Ishikawa (cell line): ENCODE measurements at regions not wholly inside any gene's neighbourhood (a gene's known extent, or its start where the extent isn't known, plus 50 kb on each side); places are given as distances from the start of the nearest gene placed in this dataset.

Source experiments
- CEBPB ChIP-seq: IDR thresholded peaks from 2 replicates; pipeline ENCODE4 v1.6.1; 2012
- CREB1 ChIP-seq: IDR thresholded peaks from 2 replicates; pipeline ENCODE4 v1.6.1; 2012; ENCODE audit warnings: low read depth
- EGR1 ChIP-seq: IDR thresholded peaks from 2 replicates; pipeline ENCODE4 v1.6.1; 2012
- EP300 ChIP-seq: IDR thresholded peaks from 2 replicates; pipeline ENCODE4 v1.6.1; 2012; ENCODE audit warnings: borderline replicate concordance
- FOXM1 ChIP-seq: IDR thresholded peaks from 2 replicates; pipeline ENCODE4 v1.6.1; 2012; ENCODE audit warnings: low read depth, borderline replicate concordance
- NFIC ChIP-seq: IDR thresholded peaks from 2 replicates; pipeline ENCODE4 v1.6.1; 2012
- RAD21 ChIP-seq: IDR thresholded peaks from 2 replicates; pipeline ENCODE4 v1.6.1; 2012; ENCODE audit warnings: low read depth
- TAF1 ChIP-seq: IDR thresholded peaks from 2 replicates; pipeline ENCODE4 v1.6.1; 2012; ENCODE audit warnings: low read depth, mild to moderate bottlenecking
- TCF12 ChIP-seq: IDR thresholded peaks from 2 replicates; pipeline ENCODE4 v1.6.1; 2012; ENCODE audit warnings: low read depth
- TEAD4 ChIP-seq: IDR thresholded peaks from 2 replicates; pipeline ENCODE4 v1.6.1; 2012
- YY1 ChIP-seq: IDR thresholded peaks from 2 replicates; pipeline ENCODE4 v1.6.1; 2012; ENCODE audit warnings: low read depth
- ZBTB7A ChIP-seq: IDR thresholded peaks from 2 replicates; pipeline ENCODE4 v1.6.1; 2012; ENCODE audit warnings: low read depth
- TF ChIP-seq, protein P1 (sequence below): IDR thresholded peaks from 2 replicates; pipeline ENCODE4 v1.6.1; 2012
- TF ChIP-seq, protein P2 (sequence below): IDR thresholded peaks from 2 replicates; pipeline ENCODE4 v1.6.1; 2012; ENCODE audit warnings: low read depth, mild to moderate bottlenecking

DNA sequence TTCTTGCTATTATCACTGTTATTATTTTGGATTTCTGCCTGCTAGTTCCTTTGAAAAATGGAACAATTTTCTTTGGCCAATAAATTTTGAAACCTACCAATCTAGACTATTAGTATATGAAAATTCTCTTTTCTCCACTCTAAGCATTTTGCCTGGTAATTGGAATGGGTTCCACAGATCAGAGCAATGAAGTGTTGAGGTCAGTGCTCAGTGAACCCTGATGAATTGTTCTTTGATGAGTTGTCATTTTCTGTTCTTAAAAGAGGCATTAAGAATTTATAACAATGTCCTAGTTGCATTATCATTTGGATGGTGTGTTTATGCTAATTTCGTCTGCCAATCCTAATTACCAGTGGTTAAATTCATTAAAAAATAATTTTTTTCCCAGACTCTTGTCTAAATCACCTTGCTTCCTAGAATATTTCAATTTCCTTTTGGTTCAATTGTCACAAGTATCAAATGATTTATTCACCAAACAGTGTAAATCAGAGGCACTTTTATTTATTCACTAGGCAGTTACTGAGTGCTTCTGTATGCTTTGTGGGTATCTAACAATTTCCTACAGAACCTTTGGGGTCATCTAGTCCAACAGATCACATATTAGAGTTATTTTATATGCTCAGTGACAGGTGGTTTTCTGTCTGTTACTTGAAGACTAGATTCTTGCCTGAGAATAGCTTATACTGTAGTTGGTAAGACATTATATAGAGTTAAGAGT, 239.0 kb downstream of the DNAJB9 start:
- TF ChIP-seq TEAD4 (no peak), EP300 (no peak), RAD21 (no peak), YY1 (no peak), NFIC (no peak), CREB1 (no peak), CEBPB (no peak), TAF1 (no peak), EGR1 (no peak), ZBTB7A (no peak), TCF12 (no peak), FOXM1 (no peak)
- TF ChIP-seq, protein P1, sequence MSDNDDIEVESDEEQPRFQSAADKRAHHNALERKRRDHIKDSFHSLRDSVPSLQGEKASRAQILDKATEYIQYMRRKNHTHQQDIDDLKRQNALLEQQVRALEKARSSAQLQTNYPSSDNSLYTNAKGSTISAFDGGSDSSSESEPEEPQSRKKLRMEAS = no peak
- TF ChIP-seq, protein P2, sequence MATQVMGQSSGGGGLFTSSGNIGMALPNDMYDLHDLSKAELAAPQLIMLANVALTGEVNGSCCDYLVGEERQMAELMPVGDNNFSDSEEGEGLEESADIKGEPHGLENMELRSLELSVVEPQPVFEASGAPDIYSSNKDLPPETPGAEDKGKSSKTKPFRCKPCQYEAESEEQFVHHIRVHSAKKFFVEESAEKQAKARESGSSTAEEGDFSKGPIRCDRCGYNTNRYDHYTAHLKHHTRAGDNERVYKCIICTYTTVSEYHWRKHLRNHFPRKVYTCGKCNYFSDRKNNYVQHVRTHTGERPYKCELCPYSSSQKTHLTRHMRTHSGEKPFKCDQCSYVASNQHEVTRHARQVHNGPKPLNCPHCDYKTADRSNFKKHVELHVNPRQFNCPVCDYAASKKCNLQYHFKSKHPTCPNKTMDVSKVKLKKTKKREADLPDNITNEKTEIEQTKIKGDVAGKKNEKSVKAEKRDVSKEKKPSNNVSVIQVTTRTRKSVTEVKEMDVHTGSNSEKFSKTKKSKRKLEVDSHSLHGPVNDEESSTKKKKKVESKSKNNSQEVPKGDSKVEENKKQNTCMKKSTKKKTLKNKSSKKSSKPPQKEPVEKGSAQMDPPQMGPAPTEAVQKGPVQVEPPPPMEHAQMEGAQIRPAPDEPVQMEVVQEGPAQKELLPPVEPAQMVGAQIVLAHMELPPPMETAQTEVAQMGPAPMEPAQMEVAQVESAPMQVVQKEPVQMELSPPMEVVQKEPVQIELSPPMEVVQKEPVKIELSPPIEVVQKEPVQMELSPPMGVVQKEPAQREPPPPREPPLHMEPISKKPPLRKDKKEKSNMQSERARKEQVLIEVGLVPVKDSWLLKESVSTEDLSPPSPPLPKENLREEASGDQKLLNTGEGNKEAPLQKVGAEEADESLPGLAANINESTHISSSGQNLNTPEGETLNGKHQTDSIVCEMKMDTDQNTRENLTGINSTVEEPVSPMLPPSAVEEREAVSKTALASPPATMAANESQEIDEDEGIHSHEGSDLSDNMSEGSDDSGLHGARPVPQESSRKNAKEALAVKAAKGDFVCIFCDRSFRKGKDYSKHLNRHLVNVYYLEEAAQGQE = no peak
